Astrocyte (in vitro differentiated cells and primary cell): ENCODE measurements at regions not wholly inside any gene's neighbourhood (a gene's known extent, or its start where the extent isn't known, plus 50 kb on each side); places are given as distances from the start of the nearest gene placed in this dataset.

ENCODE experiments used
- DNase-seq: peaks from one replicate; pipeline ENCODE4 v3.0.0-alpha.2; 2010; ENCODE audit warnings: low read depth
- FAIRE-seq: peaks from 2 replicates; lab custom pipeline; 2011; peaks lifted over from hg19 to GRCh38; lab: Jason Lieb, UNC
- H2AFZ ChIP-seq: 2 replicates; pipeline ENCODE4 v1.6.0; 2012; ENCODE audit warnings: low read depth, low read length, inconsistent platforms
- H3K27ac ChIP-seq: 2 replicates; pipeline ENCODE4 v1.5.1; 2011; ENCODE audit warnings: low read depth, low read length, inconsistent platforms
- H3K27me3 ChIP-seq: 2 replicates; pipeline ENCODE4 v1.6.0; 2011; ENCODE audit warnings: low read length, inconsistent platforms; ENCODE audit not compliant: insufficient read depth
- H3K36me3 ChIP-seq: 2 replicates; pipeline ENCODE4 v1.5.1; 2011; ENCODE audit warnings: low read length, inconsistent platforms; ENCODE audit not compliant: insufficient read depth
- H3K4me1 ChIP-seq: 2 replicates; pipeline ENCODE4 v1.5.1; 2011; ENCODE audit warnings: low read length, inconsistent platforms; ENCODE audit not compliant: insufficient read depth
- H3K4me2 ChIP-seq: 2 replicates; pipeline ENCODE4 v1.6.0; 2012; ENCODE audit warnings: low read length, inconsistent platforms
- H3K4me3 ChIP-seq: 2 replicates; pipeline ENCODE4 v1.5.1; 2011; ENCODE audit warnings: low read depth, mild to moderate bottlenecking, low read length, inconsistent platforms; ENCODE audit not compliant: insufficient read depth
- H3K79me2 ChIP-seq: 2 replicates; pipeline ENCODE4 v1.6.0; 2012; ENCODE audit warnings: mild to moderate bottlenecking, low read length, inconsistent platforms; ENCODE audit not compliant: insufficient read depth
- H3K9ac ChIP-seq: 2 replicates; pipeline ENCODE4 v1.6.0; 2012; ENCODE audit warnings: mild to moderate bottlenecking, low read length, inconsistent platforms
- H3K9me3 ChIP-seq: 2 replicates; pipeline ENCODE4 v1.5.1; 2012; ENCODE audit warnings: low read depth, mild to moderate bottlenecking, low read length, inconsistent platforms; ENCODE audit not compliant: insufficient read depth
- H4K20me1 ChIP-seq: 2 replicates; pipeline ENCODE4 v1.6.0; 2012; ENCODE audit warnings: low read length, inconsistent platforms; ENCODE audit not compliant: insufficient read depth
- H3K27ac Mint-ChIP-seq: one replicate; pipeline ENCODE4 v1.8.0; 2021; ENCODE audit warnings: mild to moderate bottlenecking, mixed read lengths; ENCODE audit not compliant: unreplicated experiment
- H3K27me3 Mint-ChIP-seq: one replicate; pipeline ENCODE4 v1.8.0; 2021; ENCODE audit warnings: low read depth, mixed read lengths; ENCODE audit not compliant: unreplicated experiment
- H3K36me3 Mint-ChIP-seq: one replicate; pipeline ENCODE4 v1.8.0; 2021; ENCODE audit warnings: low read depth, mixed read lengths; ENCODE audit not compliant: unreplicated experiment
- H3K4me1 Mint-ChIP-seq: one replicate; pipeline ENCODE4 v1.8.0; 2021; ENCODE audit warnings: low read depth, mixed read lengths; ENCODE audit not compliant: unreplicated experiment
- H3K4me3 Mint-ChIP-seq: one replicate; pipeline ENCODE4 v1.8.0; 2021; ENCODE audit warnings: mild to moderate bottlenecking, moderate library complexity, mixed read lengths; ENCODE audit not compliant: unreplicated experiment
- H3K9me3 Mint-ChIP-seq: one replicate; pipeline ENCODE4 v1.8.0; 2021; ENCODE audit warnings: mild to moderate bottlenecking, mixed read lengths; ENCODE audit not compliant: unreplicated experiment
- CTCF ChIP-seq: IDR thresholded peaks from 2 replicates; pipeline ENCODE4 v1.5.1; 2011; ENCODE audit warnings: low read depth, mild to moderate bottlenecking, inconsistent platforms, low read length, moderate library complexity; ENCODE audit not compliant: insufficient read depth
- EZH2 ChIP-seq: IDR thresholded peaks from 2 replicates; pipeline ENCODE4 v1.6.1; 2012; ENCODE audit warnings: mild to moderate bottlenecking, low read length, inconsistent platforms; ENCODE audit not compliant: insufficient read depth

- Histone ChIP-seq H3K9me3 (peaks cover 5% of the 10 kb centered on the region), H3K27ac (no peak overlapping the region), H3K4me1 (peaks cover 2% of the 10 kb centered on the region), H3K79me2 (no peaks in the 10 kb centered on the region), H3K9ac (no peak overlapping the region), H2AFZ (no peak overlapping the region), H3K36me3 (no peaks in the 10 kb centered on the region), H3K4me3 (no peak overlapping the region), H4K20me1 (no peaks in the 10 kb centered on the region), H3K4me2 (no peak overlapping the region), H3K27me3 (no peaks in the 10 kb centered on the region)
- Mint-ChIP-seq H3K36me3 (no peaks in the 10 kb centered on the region), H3K9me3 (peaks cover 3% of the 10 kb centered on the region), H3K27me3 (peaks cover 6% of the 10 kb centered on the region), H3K4me3 (no peak overlapping the region), H3K27ac (no peak overlapping the region), H3K4me1 (peaks cover 13% of the 10 kb centered on the region)
- TF ChIP-seq CTCF = no peak
- TF ChIP-seq EZH2 = no peak
- FAIRE-seq (no peak), DNase-seq (no peak)
Observed at GRCh38 chr11:129289350-129290040, 86.2 kb upstream of the BARX2 start.

GRCh38 chr11:129287920-129288319 lies 87.7 kb upstream of the BARX2 start:
- peaks cover 22% of the 10 kb centered on the region for H3K4me1 Mint-ChIP-seq
- H3K4me3 Mint-ChIP-seq = no peak overlapping the region

More at GRCh38 chr11:129287920-129288319, 87.7 kb upstream of the BARX2 start:
- H3K9ac ChIP-seq = no peak overlapping the region
- peaks cover 5% of the 10 kb centered on the region for H3K9me3 ChIP-seq
- Mint-ChIP-seq H3K36me3 (no peaks in the 10 kb centered on the region), H3K27me3 (peaks cover 6% of the 10 kb centered on the region), H3K9me3 (peaks cover 3% of the 10 kb centered on the region), H3K27ac (peak overlapping the region; percentile 56)
- peaks cover 3% of the 10 kb centered on the region for H3K4me1 ChIP-seq
- no peak overlapping the region for H3K27ac ChIP-seq
- H3K4me2 ChIP-seq = no peak overlapping the region
- FAIRE-seq = no peak
- no peak overlapping the region for H2AFZ ChIP-seq
- TF ChIP-seq EZH2 (no peak), CTCF (no peak)
- H3K79me2 ChIP-seq = no peaks in the 10 kb centered on the region
- H3K4me3 ChIP-seq = no peak overlapping the region
- no peaks in the 10 kb centered on the region for H4K20me1 ChIP-seq
- H3K27me3 ChIP-seq = no peaks in the 10 kb centered on the region
- no peaks in the 10 kb centered on the region for H3K36me3 ChIP-seq
- DNase-seq = no peak
